KMS-11 (cell line): ENCODE measurements at regions not wholly inside any gene's neighbourhood (a gene's known extent, or its start where the extent isn't known, plus 50 kb on each side); places are given as distances from the start of the nearest gene placed in this dataset.

Source experiments
- H2AFZ ChIP-seq: fragments of 200-600 bp; sonication (generic); 2 replicates; pipeline ENCODE4 v1.6.1; 2016; ENCODE audit warnings: antibody characterized with exemption, mixed run types, low read depth
- H3K27ac ChIP-seq: fragments of 200-600 bp; sonication (generic); 2 replicates; pipeline ENCODE4 v1.6.1; 2016; ENCODE audit warnings: mild to moderate bottlenecking, mixed run types
- H3K27me3 ChIP-seq: fragments of 200-600 bp; sonication (generic); 2 replicates; pipeline ENCODE4 v1.6.1; 2017; ENCODE audit warnings: mild to moderate bottlenecking, low read depth, mixed run types, moderate library complexity; ENCODE audit not compliant: insufficient read depth
- H3K36me3 ChIP-seq: fragments of 200-600 bp; sonication (generic); 2 replicates; pipeline ENCODE4 v1.6.1; 2017; ENCODE audit warnings: mild to moderate bottlenecking, mixed run types; ENCODE audit not compliant: insufficient read depth
- H3K4me1 ChIP-seq: fragments of 200-600 bp; sonication (generic); 2 replicates; pipeline ENCODE4 v1.6.1; 2016; ENCODE audit warnings: mild to moderate bottlenecking, low read depth, mixed run types; ENCODE audit not compliant: poor library complexity, severe bottlenecking
- H3K4me2 ChIP-seq: fragments of 200-600 bp; sonication (generic); 2 replicates; pipeline ENCODE4 v1.7.0; 2016; ENCODE audit warnings: mild to moderate bottlenecking, mixed run types
- H3K4me3 ChIP-seq: fragments of 200-600 bp; sonication (generic); IDR thresholded peaks from 2 replicates; pipeline ENCODE4 v1.6.1; 2017; ENCODE audit warnings: low read depth, low read length, mixed read lengths; ENCODE audit not compliant: insufficient read depth
- H3K79me2 ChIP-seq: fragments of 200-600 bp; sonication (generic); 2 replicates; pipeline ENCODE4 v1.6.1; 2016; ENCODE audit warnings: low read depth, mixed run types; ENCODE audit not compliant: insufficient read depth
- H3K9ac ChIP-seq: fragments of 200-600 bp; sonication (generic); 2 replicates; pipeline ENCODE4 v1.6.1; 2016; ENCODE audit warnings: mild to moderate bottlenecking, mixed run types
- H4K20me1 ChIP-seq: fragments of 200-600 bp; sonication (generic); 2 replicates; pipeline ENCODE4 v1.6.1; 2016; ENCODE audit warnings: mild to moderate bottlenecking, mixed run types; ENCODE audit not compliant: insufficient read depth
- CTCF ChIP-seq: fragments of 200-600 bp; sonication (generic); conservative IDR thresholded peaks from 2 replicates; pipeline ENCODE4 v1.6.1; 2017; ENCODE audit warnings: low read depth, mild to moderate bottlenecking, antibody characterized with exemption, low read length, moderate library complexity, mixed read lengths

DNA sequence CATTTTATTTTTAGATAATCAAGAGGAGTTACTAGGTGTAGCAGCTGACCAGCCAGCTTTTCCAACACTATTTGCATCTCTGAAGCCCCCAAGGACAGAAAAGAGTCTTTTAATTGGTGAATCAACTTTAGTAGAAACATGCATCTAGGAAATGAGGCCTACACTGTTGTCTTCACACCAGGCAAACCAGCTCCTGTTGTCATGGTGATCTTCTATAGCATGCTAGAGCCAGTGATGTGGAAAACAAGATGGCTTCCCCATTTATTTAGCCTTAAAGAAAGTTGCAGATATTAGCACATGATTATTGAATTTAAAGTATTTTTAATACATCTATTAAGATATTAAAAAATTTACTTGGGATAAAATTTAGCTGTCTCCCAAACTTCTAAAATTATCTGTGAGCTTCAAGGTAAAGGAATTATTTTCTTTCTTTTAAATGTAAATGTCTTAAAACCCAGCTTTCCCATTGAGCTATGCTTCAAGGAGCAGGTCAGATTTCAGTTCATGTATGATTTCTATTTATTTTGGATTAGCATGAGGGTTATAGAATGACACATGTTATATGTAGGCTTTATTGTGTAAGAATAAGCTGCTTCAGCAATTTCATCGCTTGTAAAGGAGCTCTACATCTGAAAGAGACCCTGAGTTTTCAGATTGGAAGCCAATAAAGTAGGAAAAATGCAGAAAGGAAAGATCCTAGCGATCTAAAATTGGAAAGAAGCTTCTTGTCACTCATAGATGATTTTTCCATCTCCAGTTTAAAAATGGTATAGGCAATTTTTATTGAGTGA is 564.9 kb upstream of the CITED2 start:
- Histone ChIP-seq H3K4me1 (no peaks in the 10 kb centered on the region), H3K27ac (no peak overlapping the region), H3K4me2 (no peak overlapping the region), H2AFZ (no peak overlapping the region), H3K79me2 (no peaks in the 10 kb centered on the region), H3K27me3 (no peaks in the 10 kb centered on the region), H4K20me1 (no peaks in the 10 kb centered on the region), H3K9ac (no peak overlapping the region), H3K4me3 (no peak overlapping the region), H3K36me3 (no peaks in the 10 kb centered on the region; the same call in 1 of the 2 replicates)
- TF ChIP-seq CTCF, result no peak

GRCh38 chr6:139932671-139933070 is 558.2 kb upstream of the CITED2 start:
- no peak for TF ChIP-seq CTCF
- H4K20me1 ChIP-seq, result no peaks in the 10 kb centered on the region
- no peak overlapping the region for H3K9ac ChIP-seq
- H3K27ac ChIP-seq, result no peak overlapping the region
- no peak overlapping the region for H2AFZ ChIP-seq
- no peak overlapping the region for H3K4me2 ChIP-seq
- no peaks in the 10 kb centered on the region for H3K27me3 ChIP-seq
- H3K4me1 ChIP-seq, result no peaks in the 10 kb centered on the region
- no peaks in the 10 kb centered on the region for H3K36me3 ChIP-seq
- H3K79me2 ChIP-seq, result no peaks in the 10 kb centered on the region
- no peak overlapping the region for H3K4me3 ChIP-seq

DNA sequence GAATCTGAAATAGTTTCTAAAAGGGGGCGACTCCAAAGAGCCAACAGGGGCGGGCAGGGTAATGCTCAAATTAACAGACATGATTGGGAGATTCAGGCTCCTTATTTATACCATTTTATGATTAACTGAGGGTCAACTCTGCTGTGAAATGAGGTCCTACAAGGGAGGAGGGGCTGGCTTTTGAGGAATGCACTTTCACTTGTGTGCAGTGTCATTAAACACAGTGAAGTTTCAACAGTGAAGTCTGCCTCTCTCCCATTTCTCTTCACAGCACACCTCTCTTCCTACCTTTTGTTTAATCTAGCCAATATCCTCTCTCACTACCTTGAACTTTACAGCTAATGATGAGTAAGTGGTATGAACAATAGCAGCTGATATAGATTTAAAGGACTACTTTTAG is 557.3 kb upstream of the CITED2 start:
- Histone ChIP-seq H3K4me3 (no peak overlapping the region), H3K27ac (no peak overlapping the region), H3K27me3 (no peaks in the 10 kb centered on the region), H3K4me2 (no peak overlapping the region), H3K9ac (no peak overlapping the region), H3K4me1 (no peaks in the 10 kb centered on the region), H2AFZ (no peak overlapping the region), H3K36me3 (no peaks in the 10 kb centered on the region), H4K20me1 (no peaks in the 10 kb centered on the region), H3K79me2 (no peaks in the 10 kb centered on the region)
- no peak for TF ChIP-seq CTCF

DNA sequence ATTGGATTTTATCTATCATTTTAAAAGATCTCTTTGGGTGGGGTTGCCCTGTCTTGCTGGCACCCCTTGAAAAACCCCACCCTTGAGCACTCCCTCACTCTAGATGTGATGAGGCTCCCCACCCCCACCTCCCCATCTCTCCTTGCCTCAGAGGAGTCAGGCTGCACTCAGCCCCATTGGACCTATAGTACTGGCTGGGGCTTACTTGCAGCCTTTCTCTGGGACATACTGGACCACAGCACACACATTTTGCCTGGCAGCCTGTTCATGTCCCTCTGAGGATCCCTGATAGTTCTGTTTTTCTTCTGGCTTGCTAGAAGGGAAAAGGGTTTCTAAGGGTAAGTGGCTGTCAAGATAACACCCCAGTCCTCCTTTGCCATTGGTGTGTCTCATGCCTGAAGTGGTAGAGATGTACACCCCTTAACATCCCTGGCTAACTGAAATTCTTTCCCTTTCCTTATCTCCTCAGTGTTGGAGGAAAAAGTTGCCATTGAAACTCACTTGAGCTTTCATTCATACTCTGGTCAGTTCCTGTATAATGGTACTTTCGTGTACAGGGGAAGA is 553.4 kb upstream of the CITED2 start:
- H3K79me2 ChIP-seq, result no peaks in the 10 kb centered on the region
- TF ChIP-seq CTCF, result no peak
- no peaks in the 10 kb centered on the region for H3K27me3 ChIP-seq
- H3K4me3 ChIP-seq, result no peak overlapping the region
- no peak overlapping the region for H3K4me2 ChIP-seq
- no peaks in the 10 kb centered on the region for H3K36me3 ChIP-seq
- no peaks in the 10 kb centered on the region for H3K4me1 ChIP-seq
- H4K20me1 ChIP-seq, result no peaks in the 10 kb centered on the region
- H3K27ac ChIP-seq, result no peak overlapping the region
- H2AFZ ChIP-seq, result no peak overlapping the region
- H3K9ac ChIP-seq, result no peak overlapping the region
